Heart left ventricle (tissue), 16 donors: ENCODE measurements at regions not wholly inside any gene's neighbourhood (a gene's known extent, or its start where the extent isn't known, plus 50 kb on each side); places are given as distances from the start of the nearest gene placed in this dataset.

Experiments
- ATAC-seq, 4 donors: fragments of 200-7000 bp; cut with Tn5 transposase; one replicate each; pipeline ENCODE4 v1.9.1; 2020 to 2022; ENCODE audit warnings: moderate library complexity in 4 of 4, mild to moderate bottlenecking in 3 of 4, moderate number of reproducible peaks in 1 of 4
- DNase-seq, 5 donors: peaks; one replicate each; pipeline ENCODE4 v3.0.0-alpha.2; 2020
- H3K27ac ChIP-seq, 12 donors: fragments of 200-600 bp; sonication (generic) in 4 of 12; one replicate each; pipeline versions ENCODE4 v1.5.0 to v1.8.0; 2016 to 2022; ENCODE audit warnings: mild to moderate bottlenecking in 2 of 12
- H3K27me3 ChIP-seq, 9 donors: fragments of 200-600 bp; sonication (generic) in 2 of 9; one replicate each; pipeline versions ENCODE4 v1.5.1 to v1.8.0; 2016 to 2022; ENCODE audit warnings: mild to moderate bottlenecking in 3 of 9
- H3K36me3 ChIP-seq, 9 donors: fragments of 200-600 bp; sonication (generic) in 2 of 9; one replicate each; pipeline versions ENCODE4 v1.5.0 to v1.8.0; 2018 to 2022; ENCODE audit warnings: mild to moderate bottlenecking in 2 of 9
- H3K4me1 ChIP-seq, 12 donors: fragments of 200-600 bp; sonication (generic) in 4 of 12; one replicate each; pipeline versions ENCODE4 v1.5.0 to v1.8.0; 2016 to 2022; ENCODE audit warnings: mild to moderate bottlenecking in 3 of 12
- H3K4me3 ChIP-seq, 12 donors: fragments of 200-600 bp; sonication (generic) in 4 of 12; one replicate each; pipeline versions ENCODE4 v1.5.0 to v1.8.0; 2017 to 2022; ENCODE audit warnings: mild to moderate bottlenecking in 9 of 12, moderate library complexity in 4 of 12
- H3K9me3 ChIP-seq, 12 donors: fragments of 200-600 bp; sonication (generic) in 4 of 12; one replicate each; pipeline versions ENCODE4 v1.5.0 to v1.8.0; 2016 to 2022; ENCODE audit warnings: mild to moderate bottlenecking in 1 of 12
- POLR2A ChIP-seq, 2 donors: fragments of 450-650 bp; IDR thresholded peaks; one replicate each; pipeline ENCODE4 v1.6.1; 2017; ENCODE audit warnings: antibody characterized with exemption in 2 of 2, mild to moderate bottlenecking in 2 of 2, moderate library complexity in 2 of 2
- WGBS, 4 donors: extraction: QIAGEN DNeasy Blood & Tissue Kit in 2 of 4; methylation state at CpG; one replicate each; pipeline versions ENCODE4 v1.1.5 to v1.1.7; 2013 to 2018; 5-methylcytosine and 5-hydroxymethylcytosine counted together
- intact Hi-C, 10 donors: fragments of 100-400 bp; cut with DNase I; formaldehyde crosslinking; loops; one replicate each; pipeline versions ENCODE4 v1.11.1 to v1.14.2; 2022
- TF ChIP-seq, protein P1 (sequence below), 12 donors: fragments of 200-600 bp; sonication (generic) in 4 of 12; IDR thresholded peaks; one replicate each; pipeline versions ENCODE4 v1.5.0 to v1.8.0; 2018 to 2022; ENCODE audit warnings: antibody characterized with exemption in 12 of 12, mild to moderate bottlenecking in 5 of 12
- donor health status: ischemic (EF 13 %, LVEDD 7.1; RV severe dilation, severe dysfunction).
- donor health status: healthy with polysubstance abuse.
- donor health status: DM: no; HTN: yes; CAD: no.
- donor health status: DM: no; HTN: no; CAD: no.
- donor health status: ischemic (EF 25% LVEDD 6.9; RV normal size, moderate dysfunction).
- donor health status: ischemic (EF 25% LVEDD 5.7; RV mildly dilated, moderate dysfunction).
- donor health status: healthy.
- donor health status: DM: yes; HTN: yes; CAD: no.
- donor health status: ischemic (EF 35%, LVEDD 5.7; RV mildly dilated, moderate dysfunction).
- donor health status: nonischemic (EF 11% LVEDD 7.7; RV severe dilation, severe dysfunction).
- donor health status: DM: yes; HTN: yes; CAD: no.
- donor health status: PGD.
- donor health status: ischemic (EF 29% LVEDD 5.4; RV normal size, mild dysfunction).
- donor health status: nonischemic (EF 23%, LVEDD 6.1; RV moderate dilation, normal function).

DNA sequence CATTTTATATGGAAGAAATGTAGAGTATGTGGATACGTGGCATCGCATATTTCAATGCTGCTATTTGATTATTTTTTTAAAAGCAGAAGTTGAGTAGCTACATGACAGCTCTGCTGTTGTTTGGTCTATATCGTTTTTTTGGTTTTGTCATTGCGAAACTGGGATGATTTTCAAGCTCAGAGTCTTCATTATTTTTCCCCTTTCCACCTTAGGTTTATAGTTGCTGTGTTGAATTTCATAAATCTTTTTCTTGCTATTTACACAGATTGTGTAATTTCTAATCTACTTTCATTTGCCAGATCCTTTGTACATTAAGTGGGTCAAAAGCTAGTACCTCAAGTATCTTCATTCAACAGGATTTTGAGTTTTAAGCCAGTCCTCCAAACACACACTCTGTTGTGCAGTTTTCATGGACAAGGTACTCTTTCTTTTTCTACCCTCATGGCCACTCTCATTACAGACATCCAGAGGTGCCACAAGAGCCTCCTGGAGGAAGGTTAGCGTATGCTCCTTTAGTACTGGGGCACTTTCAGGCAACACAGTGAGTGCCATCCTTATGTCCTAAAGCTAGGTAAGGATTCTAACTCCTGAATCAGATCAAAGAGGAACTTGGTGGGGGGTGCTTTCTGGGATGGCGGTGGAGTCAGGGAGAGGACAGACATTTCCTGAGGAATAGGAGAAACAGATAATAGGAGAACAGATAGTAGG, 123.2 kb downstream of the FHIP1A start:
- intact Hi-C loops, result loop anchor here in 2 of 10 donors (10.0 kb wide), 1 partner anchor 853 kb away; no protein-coding TSS in a partner anchor
- Histone ChIP-seq H3K4me1 (peaks cover 0 to 9% (median 0%) of the 10 kb centered on the region in 12 donors), H3K36me3 (no peaks in the 10 kb centered on the region), H3K27ac (no peak overlapping the region), H3K27me3 (no peaks in the 10 kb centered on the region), H3K4me3 (no peak overlapping the region), H3K9me3 (no peaks in the 10 kb centered on the region)
- 80 to 86% (median 83%) methylated on average over 6 of the region's 6 CpGs for WGBS, 4 donors
- TF ChIP-seq, protein P1, sequence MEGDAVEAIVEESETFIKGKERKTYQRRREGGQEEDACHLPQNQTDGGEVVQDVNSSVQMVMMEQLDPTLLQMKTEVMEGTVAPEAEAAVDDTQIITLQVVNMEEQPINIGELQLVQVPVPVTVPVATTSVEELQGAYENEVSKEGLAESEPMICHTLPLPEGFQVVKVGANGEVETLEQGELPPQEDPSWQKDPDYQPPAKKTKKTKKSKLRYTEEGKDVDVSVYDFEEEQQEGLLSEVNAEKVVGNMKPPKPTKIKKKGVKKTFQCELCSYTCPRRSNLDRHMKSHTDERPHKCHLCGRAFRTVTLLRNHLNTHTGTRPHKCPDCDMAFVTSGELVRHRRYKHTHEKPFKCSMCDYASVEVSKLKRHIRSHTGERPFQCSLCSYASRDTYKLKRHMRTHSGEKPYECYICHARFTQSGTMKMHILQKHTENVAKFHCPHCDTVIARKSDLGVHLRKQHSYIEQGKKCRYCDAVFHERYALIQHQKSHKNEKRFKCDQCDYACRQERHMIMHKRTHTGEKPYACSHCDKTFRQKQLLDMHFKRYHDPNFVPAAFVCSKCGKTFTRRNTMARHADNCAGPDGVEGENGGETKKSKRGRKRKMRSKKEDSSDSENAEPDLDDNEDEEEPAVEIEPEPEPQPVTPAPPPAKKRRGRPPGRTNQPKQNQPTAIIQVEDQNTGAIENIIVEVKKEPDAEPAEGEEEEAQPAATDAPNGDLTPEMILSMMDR (IDR thresholded peaks at IDR 0.05), result no peak
- TF ChIP-seq POLR2A (IDR thresholded peaks at IDR 0.05), result no peak
- DNase-seq, result no peak
- no peak for ATAC-seq

DNA sequence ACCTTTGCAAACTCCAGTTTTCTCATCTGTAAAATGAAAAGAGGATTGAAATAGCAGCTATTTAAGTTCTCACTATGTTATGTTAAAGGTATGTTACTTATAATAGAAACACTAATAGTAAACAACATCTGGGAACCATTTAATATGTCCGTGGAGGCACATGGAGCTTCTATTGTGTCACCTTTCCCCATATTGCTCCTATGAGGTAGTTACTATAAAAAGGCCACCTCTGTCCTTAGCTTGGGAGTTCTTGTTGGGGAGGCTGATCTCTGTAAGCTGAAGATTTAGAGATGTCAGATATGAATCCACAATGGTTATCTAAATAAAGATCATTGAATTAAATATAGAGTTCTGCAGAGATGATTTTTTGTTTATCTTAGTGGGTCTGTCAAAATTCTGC, 125.2 kb downstream of the FHIP1A start:
- Histone ChIP-seq H3K36me3 (no peaks in the 10 kb centered on the region), H3K27ac (no peak overlapping the region), H3K4me3 (no peak overlapping the region), H3K9me3 (no peaks in the 10 kb centered on the region), H3K4me1 (peaks cover 0 to 7% (median 0%) of the 10 kb centered on the region in 12 donors), H3K27me3 (no peaks in the 10 kb centered on the region)
- DNase-seq, result no peak
- intact Hi-C loops, result loop anchor here in 2 of 10 donors (10.0 kb wide), 1 partner anchor 851 kb away; no protein-coding TSS in a partner anchor
- 25 to 39% (median 33%) methylated on average over 1 of the region's 1 CpG for WGBS, 4 donors
- ATAC-seq, result peak in 3 of 4 donors; percentile 44 to 79 (median 67)
- TF ChIP-seq, protein P1 (IDR thresholded peaks at IDR 0.05), result no peak
- TF ChIP-seq POLR2A (IDR thresholded peaks at IDR 0.05), result no peak

DNA sequence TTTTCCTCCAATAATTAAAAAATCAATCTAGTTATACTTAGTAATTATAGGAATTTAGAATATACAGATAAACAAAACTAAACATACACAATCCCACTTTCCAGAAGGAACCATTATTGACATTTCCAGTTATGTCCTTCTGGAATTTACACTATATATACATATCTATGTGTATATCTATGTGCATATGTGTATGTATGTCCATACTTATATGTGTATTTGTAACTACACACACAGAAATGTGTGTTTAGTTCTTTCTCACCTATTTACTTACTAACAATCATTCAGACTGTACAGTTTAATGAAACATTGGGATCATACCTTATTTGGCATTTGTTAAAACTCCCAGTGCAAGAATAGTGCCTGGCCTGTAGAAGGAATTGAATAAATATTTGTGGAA, 126.4 kb downstream of the FHIP1A start:
- Histone ChIP-seq H3K4me1 (peaks cover 0 to 7% (median 0%) of the 10 kb centered on the region in 12 donors), H3K27ac (no peak overlapping the region), H3K9me3 (no peaks in the 10 kb centered on the region), H3K27me3 (no peaks in the 10 kb centered on the region), H3K36me3 (no peaks in the 10 kb centered on the region), H3K4me3 (no peak overlapping the region)
- intact Hi-C loops, result loop anchor here in 2 of 10 donors (10.0 kb wide), 1 partner anchor 849 kb away; no protein-coding TSS in a partner anchor
- TF ChIP-seq, protein P1 (IDR thresholded peaks at IDR 0.05), result no peak
- no peak for TF ChIP-seq POLR2A (IDR thresholded peaks at IDR 0.05)
- no peak for DNase-seq
- no peak for ATAC-seq

DNA sequence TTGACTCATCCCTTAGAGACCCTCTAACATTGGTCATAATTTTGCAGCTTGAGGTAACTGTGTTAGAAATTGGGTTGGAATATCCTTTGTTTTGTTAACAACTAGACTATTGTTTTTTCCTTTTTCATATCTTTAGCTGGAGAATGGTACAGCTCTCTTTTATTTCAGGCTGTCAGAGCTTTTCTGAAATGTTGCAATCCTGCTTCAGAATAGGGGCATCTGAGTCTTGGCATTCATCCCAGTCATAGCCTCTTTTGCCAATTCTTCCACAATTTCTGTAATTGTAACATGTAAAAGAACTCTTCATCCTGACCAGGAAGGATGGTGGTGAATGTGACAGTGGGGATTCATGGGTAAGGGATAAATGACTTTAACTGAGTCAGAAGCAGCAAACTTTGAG, 128.7 kb downstream of the FHIP1A start:
- Histone ChIP-seq H3K4me3 (no peak overlapping the region), H3K4me1 (peaks cover 0 to 7% (median 2%) of the 10 kb centered on the region in 12 donors), H3K36me3 (no peaks in the 10 kb centered on the region), H3K9me3 (no peaks in the 10 kb centered on the region), H3K27me3 (no peaks in the 10 kb centered on the region), H3K27ac (no peak overlapping the region)
- no peak for TF ChIP-seq POLR2A (IDR thresholded peaks at IDR 0.05)
- TF ChIP-seq, protein P1 (IDR thresholded peaks at IDR 0.05), result no peak
- no peak for ATAC-seq
- DNase-seq, result no peak
- intact Hi-C loops, result loop anchor here in 2 of 10 donors (10.0 kb wide), 1 partner anchor 847 kb away; no protein-coding TSS in a partner anchor
